ENCODE measurements at regions not wholly inside any gene's neighbourhood (a gene's known extent, or its start where the extent isn't known, plus 50 kb on each side); places are given as distances from the start of the nearest gene placed in this dataset.

GRCh38 chr14:30303350-30303749, 255.6 kb upstream of the G2E3 start:
- peaks cover 9% of the 10 kb centered on the region for H3K27me3 Mint-ChIP-seq (ENCODE audit: low read depth)
- no peak for DNase-seq (ENCODE audit: low spot score)
- no peaks in the 10 kb centered on the region for H3K9me3 Mint-ChIP-seq (ENCODE audit: low read depth)
- no peak overlapping the region for H3K27ac Mint-ChIP-seq (ENCODE audit: unreplicated experiment)
- no peaks in the 10 kb centered on the region for H3K4me1 Mint-ChIP-seq (ENCODE audit: low read depth)
- H3K36me3 Mint-ChIP-seq (ENCODE audit: low read depth): no peaks in the 10 kb centered on the region
- H3K4me3 Mint-ChIP-seq (ENCODE audit: unreplicated experiment): no peak overlapping the region
- TF ChIP-seq, protein P1, sequence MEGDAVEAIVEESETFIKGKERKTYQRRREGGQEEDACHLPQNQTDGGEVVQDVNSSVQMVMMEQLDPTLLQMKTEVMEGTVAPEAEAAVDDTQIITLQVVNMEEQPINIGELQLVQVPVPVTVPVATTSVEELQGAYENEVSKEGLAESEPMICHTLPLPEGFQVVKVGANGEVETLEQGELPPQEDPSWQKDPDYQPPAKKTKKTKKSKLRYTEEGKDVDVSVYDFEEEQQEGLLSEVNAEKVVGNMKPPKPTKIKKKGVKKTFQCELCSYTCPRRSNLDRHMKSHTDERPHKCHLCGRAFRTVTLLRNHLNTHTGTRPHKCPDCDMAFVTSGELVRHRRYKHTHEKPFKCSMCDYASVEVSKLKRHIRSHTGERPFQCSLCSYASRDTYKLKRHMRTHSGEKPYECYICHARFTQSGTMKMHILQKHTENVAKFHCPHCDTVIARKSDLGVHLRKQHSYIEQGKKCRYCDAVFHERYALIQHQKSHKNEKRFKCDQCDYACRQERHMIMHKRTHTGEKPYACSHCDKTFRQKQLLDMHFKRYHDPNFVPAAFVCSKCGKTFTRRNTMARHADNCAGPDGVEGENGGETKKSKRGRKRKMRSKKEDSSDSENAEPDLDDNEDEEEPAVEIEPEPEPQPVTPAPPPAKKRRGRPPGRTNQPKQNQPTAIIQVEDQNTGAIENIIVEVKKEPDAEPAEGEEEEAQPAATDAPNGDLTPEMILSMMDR (IDR thresholded peaks at IDR 0.05): no peak

- Mint-ChIP-seq H3K9me3 (ENCODE audit: low read depth) (no peaks in the 10 kb centered on the region), H3K4me3 (ENCODE audit: unreplicated experiment) (no peak overlapping the region), H3K27me3 (ENCODE audit: low read depth) (peaks cover 6% of the 10 kb centered on the region), H3K4me1 (ENCODE audit: low read depth) (no peaks in the 10 kb centered on the region), H3K27ac (ENCODE audit: unreplicated experiment) (no peak overlapping the region), H3K36me3 (ENCODE audit: low read depth) (no peaks in the 10 kb centered on the region)
- TF ChIP-seq, protein P1 (IDR thresholded peaks at IDR 0.05): no peak
- no peak for DNase-seq (ENCODE audit: low spot score)
Measured at GRCh38 chr14:30305346-30305745, 253.6 kb upstream of the G2E3 start.

DNA sequence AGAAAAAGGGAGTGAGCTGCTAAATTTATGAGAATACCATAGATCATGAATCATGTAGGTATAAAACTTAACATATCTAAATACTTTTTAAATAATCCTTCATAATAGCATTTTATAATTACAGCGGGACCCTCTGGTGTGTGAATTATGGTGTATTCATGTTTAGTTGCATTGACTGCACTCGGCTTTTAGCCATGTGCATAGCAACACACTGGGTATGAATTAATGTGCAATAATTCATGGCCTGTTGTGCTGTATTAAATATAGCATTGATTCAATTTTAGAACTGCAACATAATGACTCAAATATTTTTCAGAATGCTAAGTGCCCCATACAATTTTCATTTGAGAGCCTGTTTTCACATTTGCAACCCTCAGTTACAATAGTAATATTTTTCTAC, 249.6 kb upstream of the G2E3 start:
- Mint-ChIP-seq H3K4me3 (ENCODE audit: unreplicated experiment) (no peak overlapping the region), H3K27me3 (ENCODE audit: low read depth) (peaks cover 5% of the 10 kb centered on the region), H3K27ac (ENCODE audit: unreplicated experiment) (no peak overlapping the region), H3K36me3 (ENCODE audit: low read depth) (no peaks in the 10 kb centered on the region), H3K9me3 (ENCODE audit: low read depth) (peaks cover 3% of the 10 kb centered on the region), H3K4me1 (ENCODE audit: low read depth) (no peaks in the 10 kb centered on the region)
- TF ChIP-seq, protein P1 (IDR thresholded peaks at IDR 0.05): no peak
- DNase-seq (ENCODE audit: low spot score): no peak

- Mint-ChIP-seq H3K4me1 (ENCODE audit: low read depth) (no peaks in the 10 kb centered on the region), H3K9me3 (ENCODE audit: low read depth) (peaks cover 8% of the 10 kb centered on the region), H3K27me3 (ENCODE audit: low read depth) (peaks cover 2% of the 10 kb centered on the region), H3K27ac (ENCODE audit: unreplicated experiment) (no peak overlapping the region), H3K4me3 (ENCODE audit: unreplicated experiment) (no peak overlapping the region), H3K36me3 (ENCODE audit: low read depth) (no peaks in the 10 kb centered on the region)
- no peak for DNase-seq (ENCODE audit: low spot score)
- TF ChIP-seq, protein P1 (IDR thresholded peaks at IDR 0.05): no peak
Measured at GRCh38 chr14:30312214-30312613, 246.7 kb upstream of the G2E3 start.

DNA sequence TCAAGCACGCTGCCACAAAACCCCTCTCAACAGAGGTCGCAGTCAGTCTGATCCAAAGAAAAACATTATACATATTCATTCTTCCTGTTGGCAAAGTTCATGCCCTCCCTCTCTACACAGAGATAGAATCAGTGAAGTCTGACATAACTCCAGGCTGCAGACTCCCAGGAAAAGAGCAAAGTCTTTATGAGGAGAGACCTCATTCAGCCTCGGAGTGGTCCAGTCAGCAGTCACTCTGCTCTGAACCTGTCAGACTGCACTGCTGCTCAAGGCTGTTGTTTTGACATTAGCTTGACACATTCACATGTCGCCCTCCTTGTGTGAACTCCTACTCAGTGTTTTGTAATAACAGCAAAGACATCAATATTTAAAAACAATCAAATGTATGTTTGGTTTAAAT, 241.2 kb upstream of the G2E3 start:
- TF ChIP-seq, protein P1 (IDR thresholded peaks at IDR 0.05): no peak
- Mint-ChIP-seq H3K4me1 (ENCODE audit: low read depth) (no peaks in the 10 kb centered on the region), H3K36me3 (ENCODE audit: low read depth) (no peaks in the 10 kb centered on the region), H3K9me3 (ENCODE audit: low read depth) (peaks cover 10% of the 10 kb centered on the region), H3K27ac (ENCODE audit: unreplicated experiment) (no peak overlapping the region), H3K4me3 (ENCODE audit: unreplicated experiment) (no peak overlapping the region), H3K27me3 (ENCODE audit: low read depth) (peaks cover 5% of the 10 kb centered on the region)
- DNase-seq (ENCODE audit: low spot score): no peak
